Progenitor cell of endocrine pancreas (in vitro differentiated cells): ENCODE measurements at regions not wholly inside any gene's neighbourhood (a gene's known extent, or its start where the extent isn't known, plus 50 kb on each side); places are given as distances from the start of the nearest gene placed in this dataset.
"Not testable (repeated sequence)": the region's sequence is repeated elsewhere in the genome, so short reads cannot be mapped to it uniquely, and the experiment has no call there.

Experiments used
- DNase-seq: peaks from one replicate; pipeline ENCODE4 v3.0.0; 2021; ENCODE audit warnings: low spot score; ENCODE audit not compliant: unreplicated experiment
- H3K27ac Mint-ChIP-seq: 2 replicates; pipeline ENCODE4 v1.8.0; 2021; ENCODE audit warnings: mild to moderate bottlenecking, moderate library complexity, mixed read lengths
- H3K27me3 Mint-ChIP-seq: 2 replicates; pipeline ENCODE4 v1.8.0; 2021; ENCODE audit warnings: mixed read lengths
- H3K36me3 Mint-ChIP-seq: 2 replicates; pipeline ENCODE4 v1.8.0; 2022; ENCODE audit warnings: mixed read lengths; ENCODE audit not compliant: insufficient read depth
- H3K4me1 Mint-ChIP-seq: 2 replicates; pipeline ENCODE4 v1.8.0; 2021; ENCODE audit warnings: low read depth, mixed read lengths
- H3K4me3 Mint-ChIP-seq: 2 replicates; pipeline ENCODE4 v1.8.0; 2021; ENCODE audit warnings: low read depth, mild to moderate bottlenecking, moderate library complexity, mixed read lengths
- H3K9me3 Mint-ChIP-seq: 2 replicates; pipeline ENCODE4 v1.8.0; 2021; ENCODE audit warnings: low read depth, mixed read lengths
- TF ChIP-seq, protein P1 (sequence below): fragments of 200-600 bp; sonication (generic); IDR thresholded peaks from one replicate; pipeline ENCODE4 v1.5.0; 2021; ENCODE audit warnings: antibody characterized with exemption, mild to moderate bottlenecking; ENCODE audit not compliant: unreplicated experiment

DNA sequence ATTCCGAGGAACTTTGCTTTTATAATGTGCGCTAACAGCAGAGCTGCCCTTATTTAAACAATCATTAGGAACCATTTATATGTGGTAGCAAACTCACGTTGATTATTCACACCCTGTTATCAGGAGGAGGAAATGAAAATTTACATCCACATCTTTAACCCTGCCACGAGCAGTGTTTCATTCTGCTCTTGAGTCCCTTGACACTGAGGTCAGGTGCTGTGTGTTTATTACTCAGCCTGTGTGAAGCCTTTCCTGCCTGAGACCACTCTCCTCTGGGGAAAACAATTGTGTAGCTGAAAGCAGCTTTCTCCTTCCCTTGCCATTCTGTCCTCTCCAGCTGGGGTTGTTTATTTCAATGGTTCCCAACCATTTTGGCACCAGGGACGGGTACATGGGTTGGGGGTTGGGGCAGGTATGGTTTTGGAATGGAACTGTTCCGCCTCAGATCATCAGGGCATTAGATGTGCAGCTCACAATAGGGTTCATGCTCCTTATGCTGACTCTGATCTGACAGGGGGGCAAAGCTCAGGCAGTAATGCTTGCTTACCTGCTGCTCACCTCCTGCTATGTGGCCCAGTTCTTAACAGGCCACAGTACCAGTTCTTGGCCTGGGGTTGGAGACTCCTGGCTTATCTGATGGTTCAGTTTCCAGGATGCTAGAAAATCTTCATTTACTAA, 651.1 kb downstream of the TDRD15 start:
- Mint-ChIP-seq H3K27ac (no peak overlapping the region), H3K36me3 (no peaks in the 10 kb centered on the region), H3K9me3 (no peaks in the 10 kb centered on the region), H3K27me3 (no peaks in the 10 kb centered on the region), H3K4me1 (peaks cover 7% of the 10 kb centered on the region), H3K4me3 (no peak overlapping the region)
- TF ChIP-seq, protein P1, sequence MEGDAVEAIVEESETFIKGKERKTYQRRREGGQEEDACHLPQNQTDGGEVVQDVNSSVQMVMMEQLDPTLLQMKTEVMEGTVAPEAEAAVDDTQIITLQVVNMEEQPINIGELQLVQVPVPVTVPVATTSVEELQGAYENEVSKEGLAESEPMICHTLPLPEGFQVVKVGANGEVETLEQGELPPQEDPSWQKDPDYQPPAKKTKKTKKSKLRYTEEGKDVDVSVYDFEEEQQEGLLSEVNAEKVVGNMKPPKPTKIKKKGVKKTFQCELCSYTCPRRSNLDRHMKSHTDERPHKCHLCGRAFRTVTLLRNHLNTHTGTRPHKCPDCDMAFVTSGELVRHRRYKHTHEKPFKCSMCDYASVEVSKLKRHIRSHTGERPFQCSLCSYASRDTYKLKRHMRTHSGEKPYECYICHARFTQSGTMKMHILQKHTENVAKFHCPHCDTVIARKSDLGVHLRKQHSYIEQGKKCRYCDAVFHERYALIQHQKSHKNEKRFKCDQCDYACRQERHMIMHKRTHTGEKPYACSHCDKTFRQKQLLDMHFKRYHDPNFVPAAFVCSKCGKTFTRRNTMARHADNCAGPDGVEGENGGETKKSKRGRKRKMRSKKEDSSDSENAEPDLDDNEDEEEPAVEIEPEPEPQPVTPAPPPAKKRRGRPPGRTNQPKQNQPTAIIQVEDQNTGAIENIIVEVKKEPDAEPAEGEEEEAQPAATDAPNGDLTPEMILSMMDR: no peak
- no peak for DNase-seq

DNA sequence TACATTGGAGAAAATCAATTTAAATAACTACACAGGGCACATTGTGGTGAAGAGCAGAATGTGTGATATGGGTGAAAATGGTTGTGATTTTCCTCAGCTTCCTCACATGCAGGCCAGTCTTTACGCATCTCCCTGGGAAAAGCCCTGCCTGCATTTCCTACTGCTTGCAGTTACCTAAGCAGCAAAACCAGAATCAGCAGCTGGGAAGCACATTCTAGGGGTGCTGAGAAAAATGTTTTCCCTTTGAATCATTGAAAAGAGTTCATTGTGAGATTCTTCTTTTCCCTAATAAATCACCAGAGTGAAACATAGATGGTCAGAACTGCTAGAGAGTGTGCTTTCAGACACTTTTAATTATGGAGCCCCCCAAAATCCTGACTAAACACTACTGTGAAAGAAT, 656.0 kb downstream of the TDRD15 start:
- Mint-ChIP-seq H3K36me3 (no peaks in the 10 kb centered on the region), H3K4me1 (peaks cover 4% of the 10 kb centered on the region), H3K4me3 (no peak overlapping the region), H3K9me3 (no peaks in the 10 kb centered on the region), H3K27ac (no peak overlapping the region), H3K27me3 (no peaks in the 10 kb centered on the region)
- no peak for DNase-seq
- TF ChIP-seq, protein P1: no peak

DNA sequence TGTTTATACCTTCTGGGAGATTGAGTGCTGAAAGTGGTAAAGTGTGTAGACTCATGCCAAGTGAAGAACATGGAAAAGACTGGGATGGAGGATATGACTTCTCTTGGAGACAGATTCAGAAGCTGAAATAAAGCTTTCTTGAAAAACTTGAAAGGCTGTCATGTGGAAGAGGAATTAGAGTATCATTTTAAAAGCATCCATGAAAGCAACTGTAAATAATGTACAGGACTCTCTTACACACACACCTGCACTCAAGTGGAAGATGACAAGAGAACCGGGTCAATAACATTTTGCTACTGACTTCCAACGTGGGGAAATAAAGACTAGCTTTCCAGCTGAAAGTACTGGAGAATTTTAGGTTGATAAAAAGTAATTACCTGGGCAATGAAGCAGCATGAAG, 658.2 kb downstream of the TDRD15 start:
- Mint-ChIP-seq H3K4me3 (no peak overlapping the region), H3K4me1 (no peaks in the 10 kb centered on the region), H3K27ac (no peak overlapping the region), H3K27me3 (no peaks in the 10 kb centered on the region), H3K9me3 (no peaks in the 10 kb centered on the region), H3K36me3 (no peaks in the 10 kb centered on the region)
- DNase-seq: no peak
- TF ChIP-seq, protein P1: no peak

DNA sequence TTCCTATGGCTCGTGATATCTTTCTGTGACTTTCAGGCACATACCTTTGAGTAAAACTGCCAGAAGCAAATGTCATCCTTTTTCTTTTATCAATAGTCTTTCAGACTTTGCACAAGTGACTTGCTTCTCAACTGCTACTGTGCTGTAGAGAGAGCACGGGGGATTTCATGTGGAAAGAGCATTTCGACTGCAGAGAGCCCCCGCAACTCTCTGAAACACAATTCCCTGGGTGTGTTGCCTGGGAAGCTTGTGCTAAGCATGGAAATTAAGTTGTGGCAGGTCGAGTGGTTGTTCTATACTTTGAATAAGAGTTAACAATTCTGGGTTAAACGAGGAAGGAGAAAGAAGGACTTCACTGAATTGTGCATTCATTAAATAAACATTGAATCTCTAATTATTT, 659.1 kb downstream of the TDRD15 start:
- TF ChIP-seq, protein P1: no peak
- Mint-ChIP-seq H3K4me1 (no peaks in the 10 kb centered on the region), H3K9me3 (no peaks in the 10 kb centered on the region), H3K36me3 (no peaks in the 10 kb centered on the region), H3K4me3 (no peak overlapping the region), H3K27me3 (no peaks in the 10 kb centered on the region), H3K27ac (no peak overlapping the region)
- no peak for DNase-seq

DNA sequence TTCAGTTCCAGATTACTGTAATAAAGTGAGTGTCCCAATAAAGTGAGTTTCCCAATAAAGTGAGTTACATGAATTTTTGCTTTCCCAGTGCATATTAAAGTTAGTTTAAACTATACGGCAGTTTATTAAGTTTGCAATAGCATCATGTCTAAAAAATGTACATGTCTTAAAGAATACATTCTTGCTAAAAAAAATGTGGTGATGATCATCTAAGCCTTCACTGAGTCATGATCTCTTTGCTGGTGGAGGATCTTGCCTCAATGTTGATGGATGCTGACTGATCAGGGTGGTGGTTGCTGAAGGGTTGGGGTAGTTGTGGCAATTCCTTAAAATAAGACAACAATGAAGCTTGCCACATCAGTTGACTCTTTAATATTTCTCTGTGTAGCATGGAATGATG, 664.2 kb downstream of the TDRD15 start:
- TF ChIP-seq, protein P1: no peak
- no peaks in the 10 kb centered on the region for H3K4me1 Mint-ChIP-seq
- H3K27me3 Mint-ChIP-seq: no peaks in the 10 kb centered on the region
- no peaks in the 10 kb centered on the region for H3K9me3 Mint-ChIP-seq
- DNase-seq: no peak
- H3K36me3 Mint-ChIP-seq: no peaks in the 10 kb centered on the region
- H3K27ac Mint-ChIP-seq: no peak overlapping the region
- H3K4me3 Mint-ChIP-seq: no peak overlapping the region

DNA sequence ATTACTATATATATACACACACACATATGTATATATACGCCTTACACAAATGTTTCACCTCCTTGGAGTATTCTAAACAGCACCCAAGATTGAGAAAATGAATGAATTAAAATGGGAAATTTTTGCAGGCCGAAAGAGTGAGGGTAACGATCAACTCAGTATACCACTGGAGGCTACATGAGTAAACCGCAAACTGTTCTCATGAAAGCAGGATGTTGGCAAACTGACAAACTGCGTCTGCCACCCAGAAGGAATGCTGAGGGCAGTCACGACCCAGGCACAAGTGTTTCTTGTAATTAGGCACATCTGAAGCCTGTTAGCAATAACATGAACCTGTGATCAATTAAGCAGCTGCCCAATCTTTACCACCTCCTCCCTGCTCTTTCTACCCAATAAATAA, 666.5 kb downstream of the TDRD15 start:
- not testable (repeated sequence) for H3K4me3 Mint-ChIP-seq, H3K27ac Mint-ChIP-seq, H3K9me3 Mint-ChIP-seq, H3K36me3 Mint-ChIP-seq, H3K4me1 Mint-ChIP-seq, H3K27me3 Mint-ChIP-seq, DNase-seq
